IPS-NIHi11 (cell line): ENCODE measurements at regions not wholly inside any gene's neighbourhood (a gene's known extent, or its start where the extent isn't known, plus 50 kb on each side); places are given as distances from the start of the nearest gene placed in this dataset.
"Not testable (repeated sequence)": the region's sequence is repeated elsewhere in the genome, so short reads cannot be mapped to it uniquely, and the experiment has no call there.

ENCODE experiments used
- DNase-seq: peaks from one replicate; pipeline ENCODE4 v3.0.0; 2012; ENCODE audit warnings: mixed read lengths, low spot score

GRCh38 chr5:152608458-152608857 lies 203.4 kb upstream of the NMUR2 start:
- no peak for DNase-seq

DNA sequence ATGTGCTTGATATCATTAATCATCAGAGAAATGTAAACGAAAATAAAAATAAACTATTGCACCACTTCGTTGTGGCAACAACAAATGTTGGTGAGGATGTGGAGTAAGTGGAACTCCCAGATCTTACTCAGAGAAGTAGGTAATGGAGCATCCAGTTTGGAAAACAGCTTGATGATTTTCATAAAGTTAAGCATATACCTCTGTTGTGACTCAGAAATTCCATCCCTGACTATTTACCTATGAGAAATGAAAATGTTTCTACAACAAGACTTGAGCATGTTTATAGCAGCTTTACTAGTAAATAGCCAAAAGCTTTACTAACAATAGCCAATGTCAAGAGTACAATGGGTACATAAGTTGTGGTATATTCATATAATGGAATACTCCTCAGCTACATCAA lies 214.7 kb upstream of the NMUR2 start:
- no peak for DNase-seq

DNA sequence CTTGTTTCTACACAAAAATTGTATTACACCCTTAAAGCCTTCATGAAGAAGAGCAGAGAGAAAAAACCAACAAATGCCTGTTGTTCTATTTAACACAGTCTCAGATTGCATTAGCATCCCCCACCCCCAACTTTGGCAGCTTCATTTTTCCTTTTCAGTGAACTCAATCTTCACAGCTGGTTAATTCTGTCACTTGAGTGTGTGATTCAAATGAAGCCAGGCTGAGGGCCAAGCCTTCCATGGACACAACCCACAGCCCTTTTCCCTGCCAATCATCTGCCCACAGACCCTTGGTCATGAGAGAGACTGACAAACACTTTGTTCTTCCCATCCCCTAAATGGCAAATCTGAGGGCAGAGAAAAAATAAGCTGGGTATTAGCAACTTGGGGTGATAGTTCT lies 217.5 kb upstream of the NMUR2 start:
- no peak for DNase-seq

DNA sequence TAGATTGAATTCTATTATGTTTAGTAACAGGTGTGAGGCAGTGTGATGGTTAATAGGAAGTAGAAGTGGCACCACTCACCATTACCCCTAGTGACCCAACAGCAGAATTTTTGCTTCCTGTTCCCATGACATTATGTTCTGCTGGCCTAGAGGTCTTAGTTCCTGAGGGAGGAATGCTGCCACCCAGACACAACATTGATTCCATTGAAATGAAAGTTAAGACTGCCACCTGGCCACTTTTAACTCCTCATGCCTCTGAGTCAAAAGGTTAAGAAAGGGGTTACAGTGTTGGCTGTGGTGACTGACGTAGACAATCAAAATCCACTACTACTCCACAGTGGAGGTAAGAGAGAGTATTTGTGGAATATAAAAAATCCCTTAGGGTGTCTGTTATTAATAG lies 218.9 kb upstream of the NMUR2 start:
- no peak for DNase-seq

DNA sequence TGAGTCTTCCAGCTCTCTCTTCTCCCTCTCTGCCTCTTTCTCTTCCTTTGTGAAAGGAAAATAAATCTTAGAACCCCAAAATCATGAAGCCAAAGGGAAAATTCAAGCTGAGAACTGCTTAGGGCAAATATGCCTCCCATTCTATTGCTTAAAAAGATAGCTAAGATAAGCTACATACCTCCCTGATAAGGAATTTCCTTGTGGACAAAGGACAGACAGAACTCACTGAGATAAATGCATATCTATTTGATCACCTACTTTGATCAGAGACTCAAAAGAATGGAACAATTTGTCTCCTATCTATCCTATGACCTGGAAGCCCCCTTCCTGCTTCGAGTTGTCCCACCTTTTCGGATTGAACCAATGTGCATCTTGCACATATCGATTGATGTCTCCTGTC lies 220.6 kb upstream of the NMUR2 start:
- DNase-seq, result no peak

DNA sequence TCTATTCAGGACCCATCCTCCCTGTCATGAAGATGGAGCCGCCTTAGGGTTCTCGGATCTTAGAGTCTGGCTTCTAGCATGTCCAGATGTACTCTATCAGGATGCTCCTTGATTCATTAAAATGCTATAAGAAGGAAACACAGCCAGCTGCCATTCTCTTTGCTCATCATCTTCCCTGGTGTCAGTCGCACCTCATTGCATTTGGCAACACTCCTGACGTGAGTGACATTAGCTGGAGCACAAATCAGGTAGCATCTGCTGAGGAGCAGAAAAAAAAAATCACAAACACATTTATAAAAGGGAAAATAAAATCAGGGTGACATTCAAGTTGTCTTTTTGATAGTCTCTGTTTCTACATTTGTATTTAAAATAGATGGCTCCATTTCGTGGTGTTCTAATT lies 226.1 kb upstream of the NMUR2 start:
- no peak for DNase-seq

DNA sequence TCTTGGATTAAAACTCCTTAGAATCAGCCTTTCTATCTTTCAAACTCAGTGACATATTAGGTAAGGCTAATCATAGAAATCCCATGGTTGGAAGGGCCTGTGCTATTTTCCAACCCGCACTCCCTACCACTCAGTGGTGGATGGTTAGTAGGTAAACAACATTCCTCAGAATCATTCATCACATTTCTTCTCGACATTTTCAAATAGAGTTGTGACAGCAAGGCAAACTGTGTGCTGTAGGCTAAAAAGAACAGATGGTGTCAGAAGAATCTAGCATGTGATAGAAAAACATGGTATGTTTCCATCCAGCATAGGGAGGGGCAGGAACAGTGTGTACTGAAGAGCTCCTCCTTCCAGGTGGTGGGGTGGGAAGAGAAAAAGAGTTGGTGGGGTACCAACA lies 227.3 kb upstream of the NMUR2 start:
- no peak for DNase-seq

- DNase-seq, result peak; percentile 28
These were observed 229.5 kb upstream of the NMUR2 start for GRCh38 chr5:152634586-152634985.

DNA sequence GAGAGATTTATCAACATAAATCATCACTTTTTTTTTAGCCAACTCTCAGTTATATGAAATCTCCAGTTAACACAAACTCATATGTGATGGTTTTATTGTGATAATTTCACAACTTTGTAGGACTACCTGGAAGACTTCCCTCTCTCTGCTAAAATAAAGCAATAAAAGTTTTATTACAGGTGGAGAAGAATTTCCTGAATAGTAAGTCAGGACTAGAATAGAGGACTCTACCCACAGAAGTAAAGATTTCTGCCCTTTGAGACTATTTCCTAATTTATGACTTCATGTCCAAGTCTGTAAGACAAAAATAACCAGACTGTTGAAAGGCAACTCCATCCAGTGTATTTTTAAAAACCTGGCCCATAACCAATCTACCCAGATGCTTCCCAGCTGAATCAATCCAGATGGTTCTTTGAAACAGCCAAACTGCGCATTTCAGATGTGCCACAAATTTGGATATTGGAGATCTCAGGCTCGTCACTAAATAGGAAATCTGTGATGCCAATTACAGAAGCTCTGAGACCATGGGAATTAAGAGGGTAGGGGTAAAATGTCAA lies 234.0 kb upstream of the NMUR2 start:
- no peak for DNase-seq

GRCh38 chr5:152641970-152642805 lies 237.1 kb upstream of the NMUR2 start:
- no peak for DNase-seq

DNA sequence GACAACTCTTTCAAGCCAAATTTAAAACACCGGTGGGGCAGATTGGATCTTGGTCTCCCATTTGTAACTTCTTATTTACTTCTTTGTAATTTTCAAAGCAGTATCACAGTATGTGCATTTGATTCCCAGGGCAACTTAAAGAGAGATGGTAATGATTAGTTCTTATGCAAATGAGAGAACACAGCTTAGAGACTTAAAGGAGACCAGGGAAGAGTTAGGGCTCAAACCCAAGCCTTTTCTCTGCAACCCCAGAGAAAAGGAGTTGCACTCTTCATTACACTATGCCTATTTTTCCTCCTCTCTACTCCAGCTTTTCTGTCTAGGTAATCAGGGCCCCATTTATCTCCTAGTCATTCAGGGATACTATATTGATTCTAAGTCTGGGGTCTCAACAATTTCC lies 237.8 kb upstream of the NMUR2 start:
- DNase-seq, result no peak

- no peak for DNase-seq
These were observed 239.1 kb upstream of the NMUR2 start for GRCh38 chr5:152644029-152644728.

DNA sequence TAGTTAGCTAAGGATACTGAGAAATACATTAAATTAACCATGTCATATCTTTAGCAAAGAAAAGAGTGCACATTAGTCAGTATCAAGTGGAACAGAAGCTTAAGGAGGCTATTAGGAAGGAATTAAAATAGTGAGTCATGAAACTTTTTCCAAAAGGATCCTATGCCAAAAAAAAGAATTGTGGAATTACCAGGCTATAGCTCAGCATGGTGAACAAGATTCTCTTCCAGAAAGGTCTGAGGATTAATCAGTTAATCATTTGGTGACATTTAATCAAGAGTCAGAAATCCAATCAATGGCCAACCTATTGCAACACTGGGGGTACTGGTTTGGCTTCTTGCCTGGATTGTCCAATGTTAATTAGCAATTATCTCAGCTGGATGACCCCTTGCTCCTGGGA lies 244.5 kb upstream of the NMUR2 start:
- no peak for DNase-seq

- no peak for DNase-seq
These were observed 245.3 kb upstream of the NMUR2 start for GRCh38 chr5:152650413-152650812.

GRCh38 chr5:152659470-152659869 lies 254.4 kb upstream of the NMUR2 start:
- DNase-seq, result not testable (repeated sequence)

GRCh38 chr5:152673601-152674000 lies 268.5 kb upstream of the NMUR2 start:
- no peak for DNase-seq

- no peak for DNase-seq
These were observed 269.3 kb upstream of the NMUR2 start for GRCh38 chr5:152674403-152674802.

- no peak for DNase-seq
These were observed 271.1 kb upstream of the NMUR2 start for GRCh38 chr5:152676196-152676595.

DNA sequence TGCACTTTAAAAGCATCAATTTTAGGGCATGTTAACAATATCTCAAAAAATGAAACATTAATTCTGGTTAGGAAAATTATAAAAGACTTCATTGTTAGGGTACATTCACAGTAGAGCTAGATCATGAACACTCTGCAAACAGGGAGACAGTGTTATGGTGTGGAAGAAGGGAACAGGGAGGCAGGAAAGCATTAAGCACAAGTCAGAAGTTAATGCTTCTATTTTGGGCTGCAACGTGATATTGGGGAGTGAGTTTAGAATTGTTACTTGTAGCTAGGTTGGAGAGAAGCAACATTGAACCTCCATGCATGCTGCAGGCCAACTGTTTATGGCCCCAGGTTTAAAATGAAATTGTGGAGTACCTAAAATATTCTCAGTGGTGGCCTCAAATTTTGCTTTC lies 278.1 kb upstream of the NMUR2 start:
- no peak for DNase-seq

DNA sequence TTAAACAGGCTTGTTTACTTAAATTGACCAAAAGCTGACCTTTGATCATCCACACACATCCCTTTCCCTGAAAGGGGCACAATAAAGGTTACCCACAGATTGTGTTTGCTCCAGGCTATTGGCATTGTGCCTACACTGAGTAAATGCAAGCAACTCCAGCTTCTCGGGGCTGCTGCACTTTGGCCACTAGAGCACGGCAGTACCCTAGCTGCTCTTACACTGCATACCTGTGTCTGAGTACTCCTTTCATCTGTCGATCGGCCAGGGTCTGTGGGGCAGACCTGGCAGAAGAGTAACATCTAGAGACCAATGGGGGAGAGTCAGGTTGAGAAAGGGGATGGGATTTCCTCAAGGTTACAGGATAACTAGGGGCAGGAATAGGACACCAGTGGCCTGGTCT lies 281.9 kb upstream of the NMUR2 start:
- DNase-seq, result no peak

DNA sequence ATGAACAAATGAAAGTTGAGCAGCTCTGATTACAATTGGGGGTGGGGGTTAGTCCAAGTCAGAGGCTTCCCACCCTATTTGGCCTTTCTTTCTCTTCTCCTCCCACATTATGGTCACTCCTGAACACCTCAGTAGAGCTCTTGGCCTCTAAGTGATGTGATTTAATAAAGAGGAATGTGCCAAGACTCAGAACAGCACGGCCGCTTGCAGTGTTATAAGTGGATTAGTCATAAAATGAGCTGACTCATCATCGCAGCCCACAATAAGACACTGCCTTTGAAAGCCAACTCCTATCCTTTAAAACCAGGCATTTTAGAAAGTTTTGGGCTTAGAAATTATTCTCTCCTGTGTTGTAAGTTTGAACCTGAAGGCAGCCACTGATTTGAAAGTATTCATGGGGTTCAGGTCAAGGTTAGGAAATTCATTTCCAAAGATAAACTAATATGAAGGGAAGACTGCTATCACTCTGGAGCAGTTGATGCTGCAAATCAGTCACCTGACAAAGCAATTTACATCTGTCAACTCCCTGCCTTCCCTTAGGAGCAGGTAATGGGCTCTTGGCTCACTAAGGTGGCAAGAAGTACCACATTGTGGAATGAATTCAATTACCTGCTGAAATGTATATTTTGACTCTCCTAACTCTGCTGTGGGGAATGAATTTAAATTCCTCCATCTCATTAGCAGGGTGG lies 283.6 kb upstream of the NMUR2 start:
- DNase-seq, result peak; percentile 19

DNA sequence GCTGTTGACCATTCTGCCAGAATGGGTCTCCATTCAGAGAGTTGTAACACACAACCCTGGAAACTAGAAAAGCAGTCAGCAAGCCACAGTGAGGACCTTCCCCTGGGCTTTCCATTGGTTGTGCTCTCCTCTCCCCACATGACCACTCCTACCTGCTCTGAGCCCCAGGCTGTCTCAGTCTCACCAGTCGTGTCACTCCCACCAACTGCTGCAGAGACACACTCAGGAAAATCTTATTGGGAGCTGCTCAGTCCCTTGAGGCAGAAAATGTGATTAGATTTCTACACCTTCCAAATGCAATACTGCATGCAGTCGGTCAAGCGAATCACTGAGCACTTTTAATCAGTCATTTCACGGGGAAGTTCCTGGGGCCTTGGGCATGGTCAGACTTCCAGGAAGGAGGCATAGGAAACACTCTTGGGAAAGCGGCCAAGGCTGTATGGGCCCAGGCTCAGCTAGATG lies 284.2 kb upstream of the NMUR2 start:
- peak; percentile 23 for DNase-seq

DNA sequence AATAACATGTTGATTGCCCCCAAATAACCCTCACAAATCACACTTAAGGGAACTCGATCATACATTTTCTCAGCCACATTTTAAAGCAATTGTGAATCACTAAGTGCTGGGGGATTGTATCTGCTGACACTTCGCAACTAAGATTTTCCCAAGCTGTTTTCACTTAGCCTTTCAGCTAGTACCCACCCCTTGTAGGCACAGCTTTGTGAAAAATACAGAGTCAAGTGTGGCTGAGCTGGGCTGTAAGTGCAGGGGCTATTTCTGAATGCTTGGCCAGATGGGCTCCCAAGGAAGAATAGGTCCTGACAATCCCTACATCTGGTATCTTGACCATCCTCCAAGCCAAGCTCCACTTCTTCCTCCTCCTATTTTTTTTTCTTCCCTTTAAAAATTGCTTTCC lies 289.2 kb upstream of the NMUR2 start:
- DNase-seq, result no peak
